ENCODE measurements at regions not wholly inside any gene's neighbourhood (a gene's known extent, or its start where the extent isn't known, plus 50 kb on each side); places are given as distances from the start of the nearest gene placed in this dataset.

GRCh38 chr15:70164910-70165715 is 67.4 kb upstream of the TLE3 start:
- DNase-seq (ENCODE audit: low read depth, low spot score), result no peak

GRCh38 chr15:70164156-70164900 is 66.6 kb upstream of the TLE3 start:
- DNase-seq (ENCODE audit: low read depth, low spot score), result no peak

- DNase-seq (ENCODE audit: low read depth, low spot score), result no peak
Measured at GRCh38 chr15:70160803-70161565, 63.3 kb upstream of the TLE3 start.

- DNase-seq (ENCODE audit: low read depth, low spot score), result no peak
Measured at GRCh38 chr15:70160267-70160666, 62.5 kb upstream of the TLE3 start.

- DNase-seq (ENCODE audit: low read depth, low spot score), result no peak
Measured at GRCh38 chr15:70159713-70160009, 61.9 kb upstream of the TLE3 start.

- no peak for DNase-seq (ENCODE audit: low read depth, low spot score)
Measured at GRCh38 chr15:70159001-70159712, 61.4 kb upstream of the TLE3 start.

GRCh38 chr15:70158309-70159000 is 60.7 kb upstream of the TLE3 start:
- no peak for DNase-seq (ENCODE audit: low read depth, low spot score)

GRCh38 chr15:70156671-70157271 is 59.1 kb upstream of the TLE3 start:
- no peak for DNase-seq (ENCODE audit: low read depth, low spot score)

- DNase-seq (ENCODE audit: low read depth, low spot score), result no peak
Measured at GRCh38 chr15:70154718-70155347, 57.1 kb upstream of the TLE3 start.

GRCh38 chr15:70153921-70154717 is 56.4 kb upstream of the TLE3 start:
- no peak for DNase-seq (ENCODE audit: low read depth, low spot score)

GRCh38 chr15:70152070-70152480 is 54.4 kb upstream of the TLE3 start:
- no peak for DNase-seq (ENCODE audit: low read depth, low spot score)

GRCh38 chr15:70151462-70151861 is 53.7 kb upstream of the TLE3 start:
- no peak for DNase-seq (ENCODE audit: low read depth, low spot score)

GRCh38 chr15:70151003-70151402 is 53.3 kb upstream of the TLE3 start:
- no peak for DNase-seq (ENCODE audit: low read depth, low spot score)

- DNase-seq (ENCODE audit: low read depth, low spot score), result no peak
Measured at GRCh38 chr15:70150405-70150747, 52.7 kb upstream of the TLE3 start.

GRCh38 chr15:70149667-70150404 is 52.1 kb upstream of the TLE3 start:
- no peak for DNase-seq (ENCODE audit: low read depth, low spot score)

- DNase-seq (ENCODE audit: low read depth, low spot score), result no peak
Measured at GRCh38 chr15:70147778-70148177, 50.1 kb upstream of the TLE3 start.

Measured in iPS DF 19.7 (cell line).